Heart left ventricle (tissue), 16 donors: ENCODE measurements at regions not wholly inside any gene's neighbourhood (a gene's known extent, or its start where the extent isn't known, plus 50 kb on each side); places are given as distances from the start of the nearest gene placed in this dataset.

Experiments
- ATAC-seq, 4 donors: fragments of 200-7000 bp; cut with Tn5 transposase; one replicate each; pipeline ENCODE4 v1.9.1; 2020 to 2022; ENCODE audit warnings: moderate library complexity in 4 of 4, mild to moderate bottlenecking in 3 of 4, moderate number of reproducible peaks in 1 of 4
- DNase-seq, 5 donors: peaks; one replicate each; pipeline ENCODE4 v3.0.0-alpha.2; 2020
- H3K27ac ChIP-seq, 12 donors: fragments of 200-600 bp; sonication (generic) in 4 of 12; one replicate each; pipeline versions ENCODE4 v1.5.0 to v1.8.0; 2016 to 2022; ENCODE audit warnings: mild to moderate bottlenecking in 2 of 12
- H3K27me3 ChIP-seq, 9 donors: fragments of 200-600 bp; sonication (generic) in 2 of 9; one replicate each; pipeline versions ENCODE4 v1.5.1 to v1.8.0; 2016 to 2022; ENCODE audit warnings: mild to moderate bottlenecking in 3 of 9
- H3K36me3 ChIP-seq, 9 donors: fragments of 200-600 bp; sonication (generic) in 2 of 9; one replicate each; pipeline versions ENCODE4 v1.5.0 to v1.8.0; 2018 to 2022; ENCODE audit warnings: mild to moderate bottlenecking in 2 of 9
- H3K4me1 ChIP-seq, 12 donors: fragments of 200-600 bp; sonication (generic) in 4 of 12; one replicate each; pipeline versions ENCODE4 v1.5.0 to v1.8.0; 2016 to 2022; ENCODE audit warnings: mild to moderate bottlenecking in 3 of 12
- H3K4me3 ChIP-seq, 12 donors: fragments of 200-600 bp; sonication (generic) in 4 of 12; one replicate each; pipeline versions ENCODE4 v1.5.0 to v1.8.0; 2017 to 2022; ENCODE audit warnings: mild to moderate bottlenecking in 9 of 12, moderate library complexity in 4 of 12
- H3K9me3 ChIP-seq, 12 donors: fragments of 200-600 bp; sonication (generic) in 4 of 12; one replicate each; pipeline versions ENCODE4 v1.5.0 to v1.8.0; 2016 to 2022; ENCODE audit warnings: mild to moderate bottlenecking in 1 of 12
- CTCF ChIP-seq, 12 donors: fragments of 200-600 bp; sonication (generic) in 4 of 12; IDR thresholded peaks; one replicate each; pipeline versions ENCODE4 v1.5.0 to v1.8.0; 2018 to 2022; ENCODE audit warnings: antibody characterized with exemption in 12 of 12, mild to moderate bottlenecking in 5 of 12
- POLR2A ChIP-seq, 2 donors: fragments of 450-650 bp; IDR thresholded peaks; one replicate each; pipeline ENCODE4 v1.6.1; 2017; ENCODE audit warnings: antibody characterized with exemption in 2 of 2, mild to moderate bottlenecking in 2 of 2, moderate library complexity in 2 of 2
- WGBS, 4 donors: extraction: QIAGEN DNeasy Blood & Tissue Kit in 2 of 4; methylation state at CpG; one replicate each; pipeline versions ENCODE4 v1.1.5 to v1.1.7; 2013 to 2018; 5-methylcytosine and 5-hydroxymethylcytosine counted together
- intact Hi-C, 10 donors: fragments of 100-400 bp; cut with DNase I; formaldehyde crosslinking; loops; one replicate each; pipeline versions ENCODE4 v1.11.1 to v1.14.2; 2022
- donor health status: ischemic (EF 13 %, LVEDD 7.1; RV severe dilation, severe dysfunction).
- donor health status: healthy with polysubstance abuse.
- donor health status: DM: no; HTN: yes; CAD: no.
- donor health status: DM: no; HTN: no; CAD: no.
- donor health status: ischemic (EF 25% LVEDD 6.9; RV normal size, moderate dysfunction).
- donor health status: ischemic (EF 25% LVEDD 5.7; RV mildly dilated, moderate dysfunction).
- donor health status: healthy.
- donor health status: DM: yes; HTN: yes; CAD: no.
- donor health status: ischemic (EF 35%, LVEDD 5.7; RV mildly dilated, moderate dysfunction).
- donor health status: nonischemic (EF 11% LVEDD 7.7; RV severe dilation, severe dysfunction).
- donor health status: DM: yes; HTN: yes; CAD: no.
- donor health status: PGD.
- donor health status: ischemic (EF 29% LVEDD 5.4; RV normal size, mild dysfunction).
- donor health status: nonischemic (EF 23%, LVEDD 6.1; RV moderate dilation, normal function).

- no peak overlapping the region for H3K27ac ChIP-seq
- H3K4me1 ChIP-seq = no peaks in the 10 kb centered on the region
- TF ChIP-seq CTCF (IDR thresholded peaks at IDR 0.05) = no peak
- no peak for TF ChIP-seq POLR2A (IDR thresholded peaks at IDR 0.05)
- H3K9me3 ChIP-seq = peaks cover 0 to 4% (median 0%) of the 10 kb centered on the region in 12 donors
- no peaks in the 10 kb centered on the region for H3K27me3 ChIP-seq
- intact Hi-C loops = no loop called here
- no peak overlapping the region for H3K4me3 ChIP-seq
- DNase-seq = no peak
- ATAC-seq = no peak
- H3K36me3 ChIP-seq = no peaks in the 10 kb centered on the region
- WGBS, 4 donors = 54 to 70% (median 67%) methylated on average over 4 of the region's 4 CpGs
Observed at GRCh38 chr11:38416141-38416540, 1818.1 kb upstream of the RAG2 start.

- H3K9me3 ChIP-seq = peaks cover 0 to 5% (median 0%) of the 10 kb centered on the region in 12 donors
- H3K4me1 ChIP-seq = no peaks in the 10 kb centered on the region
- H3K4me3 ChIP-seq = no peak overlapping the region
- intact Hi-C loops = no loop called here
- ATAC-seq (no peak), DNase-seq (no peak)
- H3K36me3 ChIP-seq = no peaks in the 10 kb centered on the region
- WGBS, 4 donors = 44 to 52% (median 51%) methylated on average over 2 of the region's 2 CpGs
- no peak for TF ChIP-seq POLR2A (IDR thresholded peaks at IDR 0.05)
- TF ChIP-seq CTCF (IDR thresholded peaks at IDR 0.05) = no peak
- H3K27ac ChIP-seq = no peak overlapping the region
- H3K27me3 ChIP-seq = no peaks in the 10 kb centered on the region
Observed at GRCh38 chr11:38411149-38411548, 1813.1 kb upstream of the RAG2 start.

GRCh38 chr11:38402063-38402462, 1804.0 kb upstream of the RAG2 start:
- ATAC-seq (no peak), DNase-seq (no peak)
- Histone ChIP-seq H3K9me3 (peaks cover 0 to 24% (median 0%) of the 10 kb centered on the region in 12 donors), H3K4me3 (no peak overlapping the region), H3K27ac (no peak overlapping the region), H3K27me3 (no peaks in the 10 kb centered on the region), H3K36me3 (no peaks in the 10 kb centered on the region), H3K4me1 (no peaks in the 10 kb centered on the region)
- TF ChIP-seq POLR2A (IDR thresholded peaks at IDR 0.05) (no peak), CTCF (IDR thresholded peaks at IDR 0.05) (no peak)
- WGBS, 4 donors = 50 to 69% (median 60%) methylated on average over 4 of the region's 4 CpGs
- intact Hi-C loops = no loop called here

GRCh38 chr11:38392176-38392575, 1794.1 kb upstream of the RAG2 start:
- no peak overlapping the region for H3K27ac ChIP-seq
- intact Hi-C loops = no loop called here
- no peaks in the 10 kb centered on the region for H3K36me3 ChIP-seq
- TF ChIP-seq CTCF (IDR thresholded peaks at IDR 0.05) (no peak), POLR2A (IDR thresholded peaks at IDR 0.05) (no peak)
- H3K9me3 ChIP-seq = peaks cover 0 to 7% (median 0%) of the 10 kb centered on the region in 12 donors
- H3K27me3 ChIP-seq = no peaks in the 10 kb centered on the region
- no peak for DNase-seq
- WGBS, 4 donors = 89 to 93% (median 91%) methylated on average over 1 of the region's 1 CpG
- no peak for ATAC-seq
- H3K4me1 ChIP-seq = no peaks in the 10 kb centered on the region
- H3K4me3 ChIP-seq = no peak overlapping the region
